ENCODE measurements at regions not wholly inside any gene's neighbourhood (a gene's known extent, or its start where the extent isn't known, plus 50 kb on each side); places are given as distances from the start of the nearest gene placed in this dataset.
A peak's percentile ranks its signal among the peaks of the same experiment; 100 is the strongest.

DNA sequence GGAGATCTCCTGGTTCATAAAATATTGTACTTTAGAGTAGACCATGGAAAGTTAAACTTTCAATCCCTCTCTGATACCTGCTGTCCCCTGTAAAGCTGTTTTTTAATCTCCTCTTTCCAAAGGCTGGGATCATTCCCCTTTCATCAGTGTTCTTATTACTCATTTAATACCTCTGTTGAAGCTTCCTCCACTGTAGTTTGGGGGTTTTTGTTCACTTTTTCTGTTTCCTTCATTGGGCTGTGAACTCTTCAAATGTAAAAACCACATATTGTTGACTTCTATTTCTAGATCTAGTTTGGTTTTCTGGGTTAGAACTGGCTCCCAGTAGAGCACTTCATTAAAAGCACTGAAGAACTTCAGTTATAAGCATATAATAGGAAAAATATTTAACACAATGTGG, 598.1 kb downstream of the RNF144A start:
- H3K36me3 ChIP-seq (ENCODE audit: control insufficient read depth, insufficient read depth, low read length): no peaks in the 10 kb centered on the region
- H3K4me3 ChIP-seq (replicated peaks; ENCODE audit: low read depth, low read length): no peak overlapping the region
- TF ChIP-seq, protein P1, sequence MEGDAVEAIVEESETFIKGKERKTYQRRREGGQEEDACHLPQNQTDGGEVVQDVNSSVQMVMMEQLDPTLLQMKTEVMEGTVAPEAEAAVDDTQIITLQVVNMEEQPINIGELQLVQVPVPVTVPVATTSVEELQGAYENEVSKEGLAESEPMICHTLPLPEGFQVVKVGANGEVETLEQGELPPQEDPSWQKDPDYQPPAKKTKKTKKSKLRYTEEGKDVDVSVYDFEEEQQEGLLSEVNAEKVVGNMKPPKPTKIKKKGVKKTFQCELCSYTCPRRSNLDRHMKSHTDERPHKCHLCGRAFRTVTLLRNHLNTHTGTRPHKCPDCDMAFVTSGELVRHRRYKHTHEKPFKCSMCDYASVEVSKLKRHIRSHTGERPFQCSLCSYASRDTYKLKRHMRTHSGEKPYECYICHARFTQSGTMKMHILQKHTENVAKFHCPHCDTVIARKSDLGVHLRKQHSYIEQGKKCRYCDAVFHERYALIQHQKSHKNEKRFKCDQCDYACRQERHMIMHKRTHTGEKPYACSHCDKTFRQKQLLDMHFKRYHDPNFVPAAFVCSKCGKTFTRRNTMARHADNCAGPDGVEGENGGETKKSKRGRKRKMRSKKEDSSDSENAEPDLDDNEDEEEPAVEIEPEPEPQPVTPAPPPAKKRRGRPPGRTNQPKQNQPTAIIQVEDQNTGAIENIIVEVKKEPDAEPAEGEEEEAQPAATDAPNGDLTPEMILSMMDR (IDR thresholded peaks at IDR 0.05; ENCODE audit: insufficient read depth, low read length, poor library complexity, severe bottlenecking): no peak
- H3K27me3 ChIP-seq (replicated peaks; ENCODE audit: control insufficient read depth, insufficient read depth, low read length): no peaks in the 10 kb centered on the region
- peak; percentile 38 for DNase-seq (ENCODE audit: extremely low read depth, insufficient read length)

DNA sequence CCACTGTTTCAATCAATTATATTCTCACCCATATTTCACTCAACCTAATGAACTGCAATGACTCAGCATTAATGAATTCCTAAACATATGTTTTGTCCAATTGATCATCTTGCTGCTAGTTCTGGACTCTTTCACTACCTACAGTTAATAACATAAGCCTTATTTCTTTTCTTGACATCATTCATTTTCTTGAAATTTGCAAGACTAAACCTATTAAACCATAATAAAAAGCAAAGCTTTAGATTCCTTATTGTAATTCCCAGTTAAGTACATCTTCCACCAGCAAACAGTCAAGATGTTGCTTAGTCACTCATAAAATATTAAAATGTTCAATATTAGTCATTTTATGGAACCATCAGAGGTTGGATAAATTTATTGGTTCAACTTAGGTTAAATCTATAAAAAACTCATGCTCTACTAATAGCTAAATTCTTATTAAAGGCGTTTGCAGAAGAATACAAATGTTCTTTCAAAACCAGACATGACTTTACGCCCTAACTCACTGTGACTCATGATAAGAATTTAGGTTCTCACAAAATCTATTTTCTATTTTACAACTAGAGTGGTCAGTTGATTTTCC, 599.4 kb downstream of the RNF144A start:
- Histone ChIP-seq H3K36me3 (ENCODE audit: control insufficient read depth, insufficient read depth, low read length) (no peaks in the 10 kb centered on the region), H3K27me3 (replicated peaks; ENCODE audit: control insufficient read depth, insufficient read depth, low read length) (no peaks in the 10 kb centered on the region), H3K4me3 (replicated peaks; ENCODE audit: low read depth, low read length) (no peak overlapping the region)
- TF ChIP-seq, protein P1 (IDR thresholded peaks at IDR 0.05; ENCODE audit: insufficient read depth, low read length, poor library complexity, severe bottlenecking): no peak
- DNase-seq (ENCODE audit: extremely low read depth, insufficient read length): no peak

DNA sequence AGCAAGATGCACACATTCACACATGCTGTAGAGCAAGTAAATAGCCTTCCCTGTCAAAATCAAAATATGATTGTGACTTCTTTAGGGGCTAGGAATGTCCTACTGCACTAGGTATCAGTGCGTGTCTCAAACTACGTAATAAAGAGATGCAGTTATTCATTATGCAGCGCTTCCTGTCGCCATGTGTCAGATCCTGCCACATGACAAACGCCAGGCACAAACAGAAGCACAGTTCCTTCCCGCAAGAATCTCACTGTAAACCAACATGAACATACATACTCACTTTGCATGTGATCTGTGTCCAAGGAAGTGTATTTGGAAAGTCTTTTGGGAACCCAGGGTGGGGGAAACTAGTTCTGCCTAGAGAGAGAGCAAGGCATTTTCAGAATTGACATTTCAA, 599.9 kb downstream of the RNF144A start:
- TF ChIP-seq, protein P1 (IDR thresholded peaks at IDR 0.05; ENCODE audit: insufficient read depth, low read length, poor library complexity, severe bottlenecking): no peak
- no peak for DNase-seq (ENCODE audit: extremely low read depth, insufficient read length)
- H3K4me3 ChIP-seq (replicated peaks; ENCODE audit: low read depth, low read length): no peak overlapping the region

DNA sequence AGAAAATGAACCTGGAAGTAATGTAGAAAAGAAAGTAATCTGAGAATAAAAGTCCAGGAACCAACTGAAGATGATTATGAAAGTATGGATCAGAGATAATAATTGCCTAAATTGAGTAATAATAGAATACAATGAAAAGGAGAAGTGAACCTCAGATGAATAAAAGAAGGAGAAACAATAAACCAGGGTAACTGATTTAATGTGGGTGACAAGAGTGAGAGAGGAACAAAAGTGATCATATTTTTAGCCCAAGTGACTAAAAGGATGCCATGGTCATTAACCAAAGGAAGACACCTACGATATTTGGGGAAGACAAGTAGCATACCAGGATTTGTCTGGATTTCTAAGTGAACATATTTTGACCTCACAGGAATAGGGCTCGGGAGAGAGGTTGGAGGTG, 600.6 kb downstream of the RNF144A start:
- no peak for DNase-seq (ENCODE audit: extremely low read depth, insufficient read length)
- TF ChIP-seq, protein P1 (IDR thresholded peaks at IDR 0.05; ENCODE audit: insufficient read depth, low read length, poor library complexity, severe bottlenecking): no peak
- Histone ChIP-seq H3K36me3 (ENCODE audit: control insufficient read depth, insufficient read depth, low read length) (no peaks in the 10 kb centered on the region), H3K27me3 (replicated peaks; ENCODE audit: control insufficient read depth, insufficient read depth, low read length) (no peaks in the 10 kb centered on the region), H3K4me3 (replicated peaks; ENCODE audit: low read depth, low read length) (no peak overlapping the region)

More for the DNA sequence above, 599.9 kb downstream of the RNF144A start:
- no peaks in the 10 kb centered on the region for H3K36me3 ChIP-seq (ENCODE audit: control insufficient read depth, insufficient read depth, low read length)
- no peaks in the 10 kb centered on the region for H3K27me3 ChIP-seq (replicated peaks; ENCODE audit: control insufficient read depth, insufficient read depth, low read length)

DNA sequence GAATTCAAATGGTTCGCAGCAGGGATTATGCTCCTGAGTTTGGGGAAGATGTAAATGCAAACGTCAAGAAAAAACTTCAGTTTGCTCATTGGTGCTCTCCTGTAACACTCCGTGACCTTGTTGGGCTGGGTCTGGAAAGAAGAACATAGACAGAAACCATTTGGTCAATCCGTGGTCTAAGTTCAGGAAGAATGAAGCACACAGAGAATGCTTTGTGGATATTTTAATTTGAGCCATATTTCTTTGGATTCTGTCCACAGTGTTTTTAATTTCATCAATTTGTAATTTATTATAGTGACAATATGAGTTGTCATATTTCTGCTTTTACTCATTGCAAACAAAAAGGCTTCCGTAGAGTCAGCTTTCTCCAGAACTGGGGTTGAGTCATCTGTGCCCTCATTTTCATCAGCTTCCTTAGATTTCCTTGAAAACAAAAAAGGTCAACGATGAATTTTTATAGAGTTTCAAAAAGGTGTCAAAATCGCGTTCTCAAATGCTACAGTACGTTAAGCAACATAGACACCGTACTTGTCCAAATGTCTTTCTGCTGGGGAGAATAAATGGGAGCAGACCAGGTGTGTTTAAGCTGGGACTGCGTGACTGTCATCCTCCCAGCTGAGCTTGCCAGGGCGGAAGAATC, 606.4 kb downstream of the RNF144A start:
- Histone ChIP-seq H3K36me3 (ENCODE audit: control insufficient read depth, insufficient read depth, low read length) (no peaks in the 10 kb centered on the region), H3K4me3 (replicated peaks; ENCODE audit: low read depth, low read length) (no peak overlapping the region), H3K27me3 (replicated peaks; ENCODE audit: control insufficient read depth, insufficient read depth, low read length) (no peaks in the 10 kb centered on the region)
- TF ChIP-seq, protein P1 (IDR thresholded peaks at IDR 0.05; ENCODE audit: insufficient read depth, low read length, poor library complexity, severe bottlenecking): no peak
- DNase-seq (ENCODE audit: extremely low read depth, insufficient read length): no peak
